ENCODE measurements at regions not wholly inside any gene's neighbourhood (a gene's known extent, or its start where the extent isn't known, plus 50 kb on each side); places are given as distances from the start of the nearest gene placed in this dataset.

- DNase-seq = no peak
- H3K36me3 Mint-ChIP-seq (ENCODE audit: unreplicated experiment) = peaks cover 4% of the 10 kb centered on the region
- H3K27me3 Mint-ChIP-seq (ENCODE audit: unreplicated experiment) = peaks cover 2% of the 10 kb centered on the region
- H3K4me1 Mint-ChIP-seq (ENCODE audit: low read depth, unreplicated experiment) = no peaks in the 10 kb centered on the region
- no peak overlapping the region for H3K27ac Mint-ChIP-seq (ENCODE audit: unreplicated experiment)
- no peaks in the 10 kb centered on the region for H3K9me3 Mint-ChIP-seq (ENCODE audit: unreplicated experiment)
- H3K4me3 Mint-ChIP-seq (ENCODE audit: unreplicated experiment) = no peak overlapping the region
- TF ChIP-seq CTCF (IDR thresholded peaks at IDR 0.05; ENCODE audit: partially characterized antibody, unreplicated experiment) = no peak
These were observed 823.2 kb downstream of the TLE1 start for GRCh38 chr9:80866121-80866520.

- TF ChIP-seq CTCF (IDR thresholded peaks at IDR 0.05; ENCODE audit: partially characterized antibody, unreplicated experiment) = no peak
- no peak overlapping the region for H3K4me3 Mint-ChIP-seq (ENCODE audit: unreplicated experiment)
- no peak for DNase-seq
These were observed 846.3 kb downstream of the TLE1 start for GRCh38 chr9:80843028-80843427.

GRCh38 chr9:80842389-80842788 is 847.0 kb downstream of the TLE1 start:
- DNase-seq = no peak
- H3K4me1 Mint-ChIP-seq (ENCODE audit: low read depth, unreplicated experiment) = no peaks in the 10 kb centered on the region
- H3K9me3 Mint-ChIP-seq (ENCODE audit: unreplicated experiment) = no peaks in the 10 kb centered on the region
- no peaks in the 10 kb centered on the region for H3K36me3 Mint-ChIP-seq (ENCODE audit: unreplicated experiment)
- H3K4me3 Mint-ChIP-seq (ENCODE audit: unreplicated experiment) = no peak overlapping the region
- no peak for TF ChIP-seq CTCF (IDR thresholded peaks at IDR 0.05; ENCODE audit: partially characterized antibody, unreplicated experiment)
- no peaks in the 10 kb centered on the region for H3K27me3 Mint-ChIP-seq (ENCODE audit: unreplicated experiment)
- no peak overlapping the region for H3K27ac Mint-ChIP-seq (ENCODE audit: unreplicated experiment)

More at GRCh38 chr9:80843028-80843427, 846.3 kb downstream of the TLE1 start:
- H3K4me1 Mint-ChIP-seq (ENCODE audit: low read depth, unreplicated experiment) = no peaks in the 10 kb centered on the region
- H3K9me3 Mint-ChIP-seq (ENCODE audit: unreplicated experiment) = no peaks in the 10 kb centered on the region
- H3K36me3 Mint-ChIP-seq (ENCODE audit: unreplicated experiment) = no peaks in the 10 kb centered on the region
- no peak overlapping the region for H3K27ac Mint-ChIP-seq (ENCODE audit: unreplicated experiment)
- no peaks in the 10 kb centered on the region for H3K27me3 Mint-ChIP-seq (ENCODE audit: unreplicated experiment)

- Mint-ChIP-seq H3K27me3 (ENCODE audit: unreplicated experiment) (no peaks in the 10 kb centered on the region), H3K4me1 (ENCODE audit: low read depth, unreplicated experiment) (no peaks in the 10 kb centered on the region), H3K36me3 (ENCODE audit: unreplicated experiment) (no peaks in the 10 kb centered on the region), H3K27ac (ENCODE audit: unreplicated experiment) (no peak overlapping the region), H3K9me3 (ENCODE audit: unreplicated experiment) (no peaks in the 10 kb centered on the region), H3K4me3 (ENCODE audit: unreplicated experiment) (no peak overlapping the region)
- no peak for DNase-seq
- no peak for TF ChIP-seq CTCF (IDR thresholded peaks at IDR 0.05; ENCODE audit: partially characterized antibody, unreplicated experiment)
These were observed 847.5 kb downstream of the TLE1 start for GRCh38 chr9:80841888-80842287.

GRCh38 chr9:80839821-80840675 is 849.3 kb downstream of the TLE1 start:
- DNase-seq = no peak
- Mint-ChIP-seq H3K4me1 (ENCODE audit: low read depth, unreplicated experiment) (no peaks in the 10 kb centered on the region), H3K4me3 (ENCODE audit: unreplicated experiment) (no peak overlapping the region), H3K27ac (ENCODE audit: unreplicated experiment) (no peak overlapping the region), H3K36me3 (ENCODE audit: unreplicated experiment) (no peaks in the 10 kb centered on the region), H3K9me3 (ENCODE audit: unreplicated experiment) (no peaks in the 10 kb centered on the region), H3K27me3 (ENCODE audit: unreplicated experiment) (no peaks in the 10 kb centered on the region)
- no peak for TF ChIP-seq CTCF (IDR thresholded peaks at IDR 0.05; ENCODE audit: partially characterized antibody, unreplicated experiment)
